K562 (cell line): ENCODE measurements at regions not wholly inside any gene's neighbourhood (a gene's known extent, or its start where the extent isn't known, plus 50 kb on each side); places are given as distances from the start of the nearest gene placed in this dataset.

ENCODE experiments used
- ATAC-seq: fragments of 200-7000 bp; cut with Tn5 transposase; 3 replicates; pipeline ENCODE4 v1.9.1; 2020; ENCODE audit warnings: moderate library complexity
- BruUV-seq: library from RNA; stranded (reverse); fragments of 400-500 nt; replicated peaks from 2 replicates; lab custom pipeline; 2021; lab: Mats Ljungman, UMichigan
- CTCF ChIA-PET: fragments of 300-600 bp; formaldehyde crosslinking; extraction: SDS; loops from one replicate; lab custom pipeline; 2021; ENCODE audit warnings: low intra/inter-chr PET ratio; lab: Yijun Ruan, JAX
- POLR2A ChIA-PET: fragments of 300-600, 350-650 bp; sonication (Branson Sonifier 250); formaldehyde crosslinking; extraction: SDS; loops from one replicate; lab custom pipeline; 2021; ENCODE audit warnings: antibody characterized with exemption, inconsistent platforms; lab: Yijun Ruan, JAX
- DNase-seq, 4 experiments: peaks; one replicate each; pipeline versions ENCODE4 v3.0.0 to v3.0.0-alpha.2; 2011 to 2018; ENCODE audit warnings: low spot score in 3 of 4, mixed read lengths in 3 of 4; ENCODE audit errors: extremely low read depth in 1 of 4
- FAIRE-seq: peaks from 2 replicates; lab custom pipeline; 2011; peaks lifted over from hg19 to GRCh38; lab: Jason Lieb, UNC
- H2AFZ ChIP-seq: 2 replicates; pipeline ENCODE4 v1.6.0; 2011; ENCODE audit warnings: low read depth, low read length, control low read depth, inconsistent platforms
- H3K27ac ChIP-seq: fragments of 200-600 bp; 3 replicates; pipeline ENCODE4 v1.8.0; 2011; ENCODE audit warnings: low read depth, mild to moderate bottlenecking, control low read depth, inconsistent platforms, low read length, moderate library complexity, mixed read lengths; ENCODE audit errors: extremely low read depth
- H3K27me3 ChIP-seq, 2 experiments: fragments of 300-600 bp in 1 of 2; 2 replicates in 1 of 2; 3 replicates in 1 of 2; pipeline versions ENCODE4 v1.6.0 to v1.8.0; 2011; ENCODE audit warnings: inconsistent platforms in 2 of 2, low read length in 2 of 2, mild to moderate bottlenecking in 1 of 2, mixed read lengths in 1 of 2, moderate library complexity in 1 of 2; ENCODE audit not compliant: control insufficient read depth in 2 of 2, insufficient read depth in 2 of 2
- H3K36me3 ChIP-seq: fragments of 300-600 bp; 3 replicates; pipeline ENCODE4 v1.8.0; 2011; ENCODE audit warnings: mild to moderate bottlenecking, low read length, inconsistent platforms; ENCODE audit not compliant: control insufficient read depth, insufficient read depth
- H3K4me1 ChIP-seq, 2 experiments: fragments of 200-600 bp in 1 of 2; replicated peaks in 1 of 2; 2 replicates in 1 of 2; 3 replicates in 1 of 2; pipeline versions ENCODE4 v1.5.1 to v1.8.0; 2011; ENCODE audit warnings: inconsistent platforms in 2 of 2, low read length in 2 of 2, mild to moderate bottlenecking in 1 of 2, mixed read lengths in 1 of 2, moderate library complexity in 1 of 2; ENCODE audit not compliant: control insufficient read depth in 2 of 2, insufficient read depth in 2 of 2
- H3K4me2 ChIP-seq: 2 replicates; pipeline ENCODE4 v1.6.1; 2011; ENCODE audit warnings: low read length, control low read depth, inconsistent platforms, mixed read lengths; ENCODE audit not compliant: insufficient read depth
- H3K4me3 ChIP-seq: fragments of 200-600 bp; sonication (generic), shearing (Covaris generic); 2 replicates; pipeline ENCODE4 v1.5.1; 2016; ENCODE audit warnings: control low read depth, inconsistent platforms
- H3K79me2 ChIP-seq: fragments of 200-600 bp; 3 replicates; pipeline ENCODE4 v1.8.0; 2011; ENCODE audit warnings: low read length, inconsistent platforms; ENCODE audit not compliant: control insufficient read depth, insufficient read depth
- H3K9ac ChIP-seq, 2 experiments: 2 replicates each; pipeline versions ENCODE4 v1.6.0 to v1.6.1; 2011; ENCODE audit warnings: low read depth in 2 of 2, low read length in 2 of 2, control low read depth in 1 of 2, inconsistent platforms in 1 of 2, mild to moderate bottlenecking in 1 of 2, mixed read lengths in 1 of 2; ENCODE audit not compliant: insufficient read depth in 1 of 2
- H3K9me1 ChIP-seq: one replicate; pipeline ENCODE4 v1.6.0; 2011; ENCODE audit warnings: inconsistent platforms, mild to moderate bottlenecking, low read length, moderate library complexity; ENCODE audit not compliant: control insufficient read depth, insufficient read depth
- H3K9me3 ChIP-seq: replicated peaks from 2 replicates; pipeline ENCODE4 v1.5.1; 2011; ENCODE audit warnings: low read depth, low read length, inconsistent platforms; ENCODE audit not compliant: control insufficient read depth, insufficient read depth
- H4K20me1 ChIP-seq: replicated peaks from 2 replicates; pipeline ENCODE4 v1.6.1; 2011; ENCODE audit warnings: low read length, inconsistent platforms, mixed read lengths; ENCODE audit not compliant: control insufficient read depth, insufficient read depth
- ADNP ChIP-seq: fragments of 200-800 bp; sonication (Bioruptor generic); IDR thresholded peaks from 2 replicates; pipeline ENCODE4 v1.6.1; 2016; ENCODE audit warnings: missing genetic modification characterization, missing compliant biosample characterization
- CREB5 ChIP-seq: fragments of 250-450 bp; sonication (Bioruptor Pico); IDR thresholded peaks from 2 replicates; pipeline ENCODE4 v1.5.0; 2020; ENCODE audit warnings: mild to moderate bottlenecking
- EHMT2 ChIP-seq: fragments of 450-650 bp; IDR thresholded peaks from 2 replicates; pipeline ENCODE4 v1.6.1; 2018; ENCODE audit warnings: antibody characterized with exemption
- ETV5 ChIP-seq: sonication (generic); formaldehyde crosslinking; IDR thresholded peaks from 2 replicates; pipeline ENCODE4 v1.4.0; 2020; ENCODE audit warnings: low read depth, mild to moderate bottlenecking, missing genetic modification reagents
- KLF6 ChIP-seq: fragments of 250-450 bp; sonication (Bioruptor Pico); IDR thresholded peaks from 2 replicates; pipeline ENCODE4 v1.4.0; 2020; ENCODE audit warnings: mild to moderate bottlenecking, moderate library complexity, borderline replicate concordance
- MCM3 ChIP-seq: fragments of 450-650 bp; IDR thresholded peaks from 2 replicates; pipeline ENCODE4 v1.6.1; 2016
- NR3C1 ChIP-seq: sonication (generic); formaldehyde crosslinking; IDR thresholded peaks from 2 replicates; pipeline ENCODE4 v1.8.1; 2022; ENCODE audit warnings: missing genetic modification reagents
- SMARCE1 ChIP-seq: fragments of 450-650 bp; IDR thresholded peaks from 2 replicates; pipeline ENCODE4 v1.7.1; 2016; ENCODE audit warnings: mild to moderate bottlenecking
- SUPT5H ChIP-seq: fragments of 450-650 bp; IDR thresholded peaks from 2 replicates; pipeline ENCODE4 v1.6.1; 2016
- ZFP30 ChIP-seq: fragments of 250-450 bp; sonication (Bioruptor Pico); IDR thresholded peaks from 2 replicates; pipeline ENCODE4 v1.8.0; 2022; ENCODE audit warnings: moderate library complexity, mild to moderate bottlenecking, inconsistent platforms, borderline replicate concordance
- ZNF3 ChIP-seq: fragments of 250-450 bp; sonication (Bioruptor Pico); IDR thresholded peaks from 2 replicates; pipeline ENCODE4 v1.5.0; 2021; ENCODE audit warnings: mild to moderate bottlenecking, moderate library complexity
- ZNF717 ChIP-seq: fragments of 250-450 bp; sonication (Bioruptor Pico); IDR thresholded peaks from 2 replicates; pipeline ENCODE4 v1.5.0; 2021
- ZNF79 ChIP-seq: fragments of 250-450 bp; sonication (Bioruptor Pico); IDR thresholded peaks from 2 replicates; pipeline ENCODE4 v1.4.0; 2020; ENCODE audit warnings: low read depth, mild to moderate bottlenecking, moderate library complexity
- WGBS: fragments of 100-300 bp; shearing (Covaris generic); methylation state at CpG from one replicate; pipeline ENCODE4 v1.1.6; 2016; ENCODE audit warnings: low coverage, mixed read lengths; ENCODE audit not compliant: insufficient coverage; ENCODE audit errors: missing lambda C conversion rate; 5-methylcytosine and 5-hydroxymethylcytosine counted together
- in situ Hi-C: fragments of 300-500 bp; cut with MboI; formaldehyde crosslinking; loops from 4 replicates; pipeline ENCODE4 v1.15.0; 2018; ENCODE audit warnings: inconsistent platforms, mixed read lengths
- intact Hi-C: fragments of 100-400 bp; cut with micrococcal nuclease; formaldehyde crosslinking; loops from 2 replicates; pipeline ENCODE4 v1.14.2; 2022
- TF ChIP-seq, protein P1 (sequence below), 2 experiments: fragments of 450-650 bp in 1 of 2; IDR thresholded peaks; 2 replicates each; pipeline ENCODE4 v1.6.1; 2011 to 2017; ENCODE audit warnings: low read depth in 2 of 2, antibody characterized with exemption in 1 of 2, borderline replicate concordance in 1 of 2, low read length in 1 of 2, mild to moderate bottlenecking in 1 of 2, mixed read lengths in 1 of 2; ENCODE audit not compliant: control insufficient read depth in 1 of 2
- TF ChIP-seq, protein P2 (sequence below): fragments of 250-450 bp; sonication (Bioruptor Pico); IDR thresholded peaks from 2 replicates; pipeline ENCODE4 v1.5.1; 2021; ENCODE audit warnings: mild to moderate bottlenecking

GRCh38 chr9:649128-650074 is 192.1 kb upstream of the DMRT1 start:
- no peak for FAIRE-seq
- under 1% methylated on average over 9 of the region's 9 CpGs for WGBS
- no peaks in the 10 kb centered on the region for H3K9me3 ChIP-seq
- H3K27ac ChIP-seq, result no peak overlapping the region
- no peaks in the 10 kb centered on the region for H3K36me3 ChIP-seq
- intact Hi-C loops (no loop called here), in situ Hi-C loops (no loop called here)
- H3K4me1 ChIP-seq, result no peaks in the 10 kb centered on the region
- H3K9ac ChIP-seq, result no peak overlapping the region
- no peak for ATAC-seq
- H3K27me3 ChIP-seq, result no peaks in the 10 kb centered on the region
- no peak for TF ChIP-seq ADNP (tag)
- no peak for TF ChIP-seq NR3C1 (CRISPR knock-in tag)
- no peak for TF ChIP-seq ZNF717 (CRISPR knock-in tag)
- no peak for TF ChIP-seq CREB5
- TF ChIP-seq ETV5 (CRISPR knock-in tag), result no peak
- no peak for TF ChIP-seq MCM3
- no peak for TF ChIP-seq ZFP30 (CRISPR knock-in tag)
- no peak for TF ChIP-seq SMARCE1
- TF ChIP-seq, protein P1, sequence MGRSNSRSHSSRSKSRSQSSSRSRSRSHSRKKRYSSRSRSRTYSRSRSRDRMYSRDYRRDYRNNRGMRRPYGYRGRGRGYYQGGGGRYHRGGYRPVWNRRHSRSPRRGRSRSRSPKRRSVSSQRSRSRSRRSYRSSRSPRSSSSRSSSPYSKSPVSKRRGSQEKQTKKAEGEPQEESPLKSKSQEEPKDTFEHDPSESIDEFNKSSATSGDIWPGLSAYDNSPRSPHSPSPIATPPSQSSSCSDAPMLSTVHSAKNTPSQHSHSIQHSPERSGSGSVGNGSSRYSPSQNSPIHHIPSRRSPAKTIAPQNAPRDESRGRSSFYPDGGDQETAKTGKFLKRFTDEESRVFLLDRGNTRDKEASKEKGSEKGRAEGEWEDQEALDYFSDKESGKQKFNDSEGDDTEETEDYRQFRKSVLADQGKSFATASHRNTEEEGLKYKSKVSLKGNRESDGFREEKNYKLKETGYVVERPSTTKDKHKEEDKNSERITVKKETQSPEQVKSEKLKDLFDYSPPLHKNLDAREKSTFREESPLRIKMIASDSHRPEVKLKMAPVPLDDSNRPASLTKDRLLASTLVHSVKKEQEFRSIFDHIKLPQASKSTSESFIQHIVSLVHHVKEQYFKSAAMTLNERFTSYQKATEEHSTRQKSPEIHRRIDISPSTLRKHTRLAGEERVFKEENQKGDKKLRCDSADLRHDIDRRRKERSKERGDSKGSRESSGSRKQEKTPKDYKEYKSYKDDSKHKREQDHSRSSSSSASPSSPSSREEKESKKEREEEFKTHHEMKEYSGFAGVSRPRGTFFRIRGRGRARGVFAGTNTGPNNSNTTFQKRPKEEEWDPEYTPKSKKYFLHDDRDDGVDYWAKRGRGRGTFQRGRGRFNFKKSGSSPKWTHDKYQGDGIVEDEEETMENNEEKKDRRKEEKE (IDR thresholded peaks at IDR 0.05; ENCODE audit: borderline replicate concordance in 1 of 2, control insufficient read depth in 1 of 2, low read depth in 2 of 2, low read length in 1 of 2), result no peak
- no peak for TF ChIP-seq EHMT2
- no peak for TF ChIP-seq KLF6 (CRISPR knock-in tag)
- no peak for TF ChIP-seq ZNF3
- TF ChIP-seq ZNF79 (CRISPR knock-in tag), result no peak
- TF ChIP-seq, protein P2, sequence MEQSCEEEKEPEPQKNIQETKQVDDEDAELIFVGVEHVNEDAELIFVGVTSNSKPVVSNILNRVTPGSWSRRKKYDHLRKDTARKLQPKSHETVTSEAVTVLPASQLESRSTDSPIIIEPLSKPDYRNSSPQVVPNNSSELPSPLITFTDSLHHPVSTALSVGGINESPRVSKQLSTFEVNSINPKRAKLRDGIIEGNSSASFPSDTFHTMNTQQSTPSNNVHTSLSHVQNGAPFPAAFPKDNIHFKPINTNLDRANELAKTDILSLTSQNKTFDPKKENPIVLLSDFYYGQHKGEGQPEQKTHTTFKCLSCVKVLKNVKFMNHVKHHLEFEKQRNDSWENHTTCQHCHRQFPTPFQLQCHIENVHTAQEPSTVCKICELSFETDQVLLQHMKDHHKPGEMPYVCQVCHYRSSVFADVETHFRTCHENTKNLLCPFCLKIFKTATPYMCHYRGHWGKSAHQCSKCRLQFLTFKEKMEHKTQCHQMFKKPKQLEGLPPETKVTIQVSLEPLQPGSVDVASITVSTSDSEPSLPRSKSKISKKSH (CRISPR knock-in tag), result no peak
- TF ChIP-seq SUPT5H, result no peak
- BruUV-seq, result no TSS peak
- POLR2A ChIA-PET, result interaction anchor here (0.6 kb wide), 1 partner anchor 214 kb away, joined by 4 read pairs; no protein-coding TSS in a partner anchor
- no peak for DNase-seq
- H3K4me2 ChIP-seq, result no peak overlapping the region
- H2AFZ ChIP-seq, result no peak overlapping the region
- no peak overlapping the region for H3K4me3 ChIP-seq
- H4K20me1 ChIP-seq, result no peaks in the 10 kb centered on the region
- H3K79me2 ChIP-seq, result no peaks in the 10 kb centered on the region
- CTCF ChIA-PET, result no interaction called here
- no peaks in the 10 kb centered on the region for H3K9me1 ChIP-seq
